ENCODE measurements at regions not wholly inside any gene's neighbourhood (a gene's known extent, or its start where the extent isn't known, plus 50 kb on each side); places are given as distances from the start of the nearest gene placed in this dataset.

DNA sequence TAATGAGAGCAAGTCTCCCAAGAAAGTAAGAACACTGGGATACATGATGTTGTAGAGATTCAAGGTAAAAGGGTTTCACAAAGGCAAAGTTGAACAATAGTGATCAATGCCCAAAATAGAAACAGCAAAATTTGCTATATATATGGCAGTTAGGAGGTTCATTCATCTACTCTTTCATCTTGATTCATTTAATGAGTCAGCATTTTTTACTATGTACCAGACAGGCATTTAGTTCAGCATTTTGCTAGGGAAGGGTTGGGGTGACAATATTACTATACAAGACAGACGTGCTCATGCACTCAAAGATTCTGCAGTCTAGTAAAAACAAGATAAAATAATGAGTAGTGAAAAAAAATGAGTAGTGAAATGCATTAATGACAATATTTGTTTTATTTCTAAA lies 264.9 kb upstream of the LMO3 start:
- H3K4me1 ChIP-seq (ENCODE audit: control insufficient read depth, low read length), result no peaks in the 10 kb centered on the region
- no peaks in the 10 kb centered on the region for H3K9me3 ChIP-seq (ENCODE audit: control insufficient read depth, insufficient read depth, low read length)
- H3K4me2 ChIP-seq (ENCODE audit: low read length), result no peak overlapping the region
- no peaks in the 10 kb centered on the region for H4K20me1 ChIP-seq (ENCODE audit: control insufficient read depth, insufficient read depth, low read depth, low read length)
- no peaks in the 10 kb centered on the region for H3K79me2 ChIP-seq (ENCODE audit: control insufficient read depth, low read length)
- no peaks in the 10 kb centered on the region for H3K36me3 ChIP-seq (ENCODE audit: control insufficient read depth, low read length)
- no peak overlapping the region for H3K27ac ChIP-seq (ENCODE audit: low read depth, low read length)
- no peaks in the 10 kb centered on the region for H3F3A ChIP-seq (ENCODE audit: control insufficient read depth, insufficient read depth)
- H3K9me2 ChIP-seq (replicated peaks; ENCODE audit: control insufficient read depth, low read length), result no peaks in the 10 kb centered on the region
- H3K4me3 ChIP-seq (ENCODE audit: low read length), result no peak overlapping the region
- TF ChIP-seq, protein P1, sequence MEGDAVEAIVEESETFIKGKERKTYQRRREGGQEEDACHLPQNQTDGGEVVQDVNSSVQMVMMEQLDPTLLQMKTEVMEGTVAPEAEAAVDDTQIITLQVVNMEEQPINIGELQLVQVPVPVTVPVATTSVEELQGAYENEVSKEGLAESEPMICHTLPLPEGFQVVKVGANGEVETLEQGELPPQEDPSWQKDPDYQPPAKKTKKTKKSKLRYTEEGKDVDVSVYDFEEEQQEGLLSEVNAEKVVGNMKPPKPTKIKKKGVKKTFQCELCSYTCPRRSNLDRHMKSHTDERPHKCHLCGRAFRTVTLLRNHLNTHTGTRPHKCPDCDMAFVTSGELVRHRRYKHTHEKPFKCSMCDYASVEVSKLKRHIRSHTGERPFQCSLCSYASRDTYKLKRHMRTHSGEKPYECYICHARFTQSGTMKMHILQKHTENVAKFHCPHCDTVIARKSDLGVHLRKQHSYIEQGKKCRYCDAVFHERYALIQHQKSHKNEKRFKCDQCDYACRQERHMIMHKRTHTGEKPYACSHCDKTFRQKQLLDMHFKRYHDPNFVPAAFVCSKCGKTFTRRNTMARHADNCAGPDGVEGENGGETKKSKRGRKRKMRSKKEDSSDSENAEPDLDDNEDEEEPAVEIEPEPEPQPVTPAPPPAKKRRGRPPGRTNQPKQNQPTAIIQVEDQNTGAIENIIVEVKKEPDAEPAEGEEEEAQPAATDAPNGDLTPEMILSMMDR (IDR thresholded peaks at IDR 0.05; ENCODE audit: low read depth, low read length, poor library complexity, severe bottlenecking), result no peak
- TF ChIP-seq EZH2phosphoT487 (IDR thresholded peaks at IDR 0.05; ENCODE audit: borderline replicate concordance, low read length), result no peak
- no peaks in the 10 kb centered on the region for H3K27me3 ChIP-seq (ENCODE audit: control insufficient read depth, low read length)

GRCh38 chr12:16863742-16864141 lies 257.8 kb upstream of the LMO3 start:
- TF ChIP-seq, protein P1 (IDR thresholded peaks at IDR 0.05; ENCODE audit: low read depth, low read length, poor library complexity, severe bottlenecking), result no peak
- no peak for TF ChIP-seq EZH2phosphoT487 (IDR thresholded peaks at IDR 0.05; ENCODE audit: borderline replicate concordance, low read length)
- Histone ChIP-seq H3K36me3 (ENCODE audit: control insufficient read depth, low read length) (no peaks in the 10 kb centered on the region), H3K4me1 (ENCODE audit: control insufficient read depth, low read length) (no peaks in the 10 kb centered on the region), H3K27me3 (ENCODE audit: control insufficient read depth, low read length) (no peaks in the 10 kb centered on the region), H4K20me1 (ENCODE audit: control insufficient read depth, insufficient read depth, low read depth, low read length) (no peaks in the 10 kb centered on the region), H3K4me2 (ENCODE audit: low read length) (no peak overlapping the region), H3K79me2 (ENCODE audit: control insufficient read depth, low read length) (no peaks in the 10 kb centered on the region), H3F3A (ENCODE audit: control insufficient read depth, insufficient read depth) (no peaks in the 10 kb centered on the region), H3K4me3 (ENCODE audit: low read length) (no peak overlapping the region), H3K9me3 (ENCODE audit: control insufficient read depth, insufficient read depth, low read length) (no peaks in the 10 kb centered on the region), H3K9me2 (replicated peaks; ENCODE audit: control insufficient read depth, low read length) (no peaks in the 10 kb centered on the region), H3K27ac (ENCODE audit: low read depth, low read length) (no peak overlapping the region)

- Histone ChIP-seq H3K27me3 (ENCODE audit: control insufficient read depth, low read length) (no peaks in the 10 kb centered on the region), H3K9me2 (replicated peaks; ENCODE audit: control insufficient read depth, low read length) (no peaks in the 10 kb centered on the region), H3K79me2 (ENCODE audit: control insufficient read depth, low read length) (no peaks in the 10 kb centered on the region), H3K4me1 (ENCODE audit: control insufficient read depth, low read length) (peaks cover 9% of the 10 kb centered on the region), H3F3A (ENCODE audit: control insufficient read depth, insufficient read depth) (no peaks in the 10 kb centered on the region), H3K36me3 (ENCODE audit: control insufficient read depth, low read length) (no peaks in the 10 kb centered on the region), H3K4me2 (ENCODE audit: low read length) (no peak overlapping the region), H3K4me3 (ENCODE audit: low read length) (no peak overlapping the region), H4K20me1 (ENCODE audit: control insufficient read depth, insufficient read depth, low read depth, low read length) (no peaks in the 10 kb centered on the region), H3K9me3 (ENCODE audit: control insufficient read depth, insufficient read depth, low read length) (no peaks in the 10 kb centered on the region), H3K27ac (ENCODE audit: low read depth, low read length) (no peak overlapping the region)
- no peak for TF ChIP-seq EZH2phosphoT487 (IDR thresholded peaks at IDR 0.05; ENCODE audit: borderline replicate concordance, low read length)
- TF ChIP-seq, protein P1 (IDR thresholded peaks at IDR 0.05; ENCODE audit: low read depth, low read length, poor library complexity, severe bottlenecking), result no peak
These were observed 251.5 kb upstream of the LMO3 start for GRCh38 chr12:16857456-16857923.
